ENCODE measurements at regions not wholly inside any gene's neighbourhood (a gene's known extent, or its start where the extent isn't known, plus 50 kb on each side); places are given as distances from the start of the nearest gene placed in this dataset.
"Not testable (repeated sequence)": the region's sequence is repeated elsewhere in the genome, so short reads cannot be mapped to it uniquely, and the experiment has no call there.

DNA sequence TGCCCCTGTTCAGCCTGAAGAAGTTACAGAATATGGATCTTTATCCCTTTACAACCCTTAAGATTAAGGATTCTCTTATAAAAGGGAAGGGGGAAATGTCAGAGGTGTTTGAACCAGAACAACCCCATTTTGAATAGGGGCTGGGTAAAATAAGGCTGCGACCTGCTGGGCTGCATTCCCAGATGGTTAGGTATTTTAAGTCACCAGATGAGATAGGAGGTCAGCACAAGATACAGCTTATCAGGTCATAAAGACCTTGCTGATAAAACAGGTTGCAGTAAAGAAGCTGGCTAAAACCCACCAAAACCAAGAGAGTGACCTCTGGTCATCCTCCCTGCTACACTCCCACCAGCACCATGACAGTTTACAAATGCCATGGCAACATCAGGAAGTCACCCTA is 110.8 kb downstream of the EIF4E start:
- TF ChIP-seq EZH2 (IDR thresholded peaks at IDR 0.05; ENCODE audit: insufficient read depth, poor library complexity, severe bottlenecking); EZH2phosphoT487 (IDR thresholded peaks at IDR 0.05; ENCODE audit: insufficient read depth, low read depth): not testable (repeated sequence)
